Right lobe of liver (tissue), 4 donors: ENCODE measurements at regions not wholly inside any gene's neighbourhood (a gene's known extent, or its start where the extent isn't known, plus 50 kb on each side); places are given as distances from the start of the nearest gene placed in this dataset.

Experiments used
- POLR2A ChIP-seq: fragments of 450-650 bp; IDR thresholded peaks from one replicate; pipeline ENCODE4 v1.6.1; 2017; ENCODE audit warnings: antibody characterized with exemption, mild to moderate bottlenecking
- TF ChIP-seq, protein P1 (sequence below), 4 donors: fragments of 200-600 bp in 3 of 4; fragments of 450-650 bp in 1 of 4; IDR thresholded peaks; one replicate each; pipeline versions ENCODE4 v1.5.1 to v1.8.0; 2016 to 2022; ENCODE audit warnings: antibody characterized with exemption in 4 of 4, mild to moderate bottlenecking in 2 of 4
- donor health status: DM: no; HTN: no; CAD: no.
- donor health status: DM: no; HTN: no; CAD: no.
- donor health status: DM: no; HTN: yes; CAD: no.

- TF ChIP-seq, protein P1, sequence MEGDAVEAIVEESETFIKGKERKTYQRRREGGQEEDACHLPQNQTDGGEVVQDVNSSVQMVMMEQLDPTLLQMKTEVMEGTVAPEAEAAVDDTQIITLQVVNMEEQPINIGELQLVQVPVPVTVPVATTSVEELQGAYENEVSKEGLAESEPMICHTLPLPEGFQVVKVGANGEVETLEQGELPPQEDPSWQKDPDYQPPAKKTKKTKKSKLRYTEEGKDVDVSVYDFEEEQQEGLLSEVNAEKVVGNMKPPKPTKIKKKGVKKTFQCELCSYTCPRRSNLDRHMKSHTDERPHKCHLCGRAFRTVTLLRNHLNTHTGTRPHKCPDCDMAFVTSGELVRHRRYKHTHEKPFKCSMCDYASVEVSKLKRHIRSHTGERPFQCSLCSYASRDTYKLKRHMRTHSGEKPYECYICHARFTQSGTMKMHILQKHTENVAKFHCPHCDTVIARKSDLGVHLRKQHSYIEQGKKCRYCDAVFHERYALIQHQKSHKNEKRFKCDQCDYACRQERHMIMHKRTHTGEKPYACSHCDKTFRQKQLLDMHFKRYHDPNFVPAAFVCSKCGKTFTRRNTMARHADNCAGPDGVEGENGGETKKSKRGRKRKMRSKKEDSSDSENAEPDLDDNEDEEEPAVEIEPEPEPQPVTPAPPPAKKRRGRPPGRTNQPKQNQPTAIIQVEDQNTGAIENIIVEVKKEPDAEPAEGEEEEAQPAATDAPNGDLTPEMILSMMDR (IDR thresholded peaks at IDR 0.05), result no peak
- no peak for TF ChIP-seq POLR2A
Observed at GRCh38 chr20:47419953-47420514, 63.5 kb upstream of the ZMYND8 start.
